Stimulated activated CD4-positive, alpha-beta T cell treated with anti-CD3 and anti-CD28 coated beads, TNF-alpha, amount 100 ng/mL, for 24 hours (primary cell): ENCODE measurements at regions not wholly inside any gene's neighbourhood (a gene's known extent, or its start where the extent isn't known, plus 50 kb on each side); places are given as distances from the start of the nearest gene placed in this dataset.
"Not testable (repeated sequence)": the region's sequence is repeated elsewhere in the genome, so short reads cannot be mapped to it uniquely, and the experiment has no call there.

Experiments
- DNase-seq, 3 experiments: peaks; one replicate each; pipeline ENCODE4 v3.0.0-alpha.2; 2020; ENCODE audit warnings: low read depth in 3 of 3

GRCh38 chr5:166602271-166602670 is 1689.2 kb upstream of the WWC1 start:
- no peak for DNase-seq

DNA sequence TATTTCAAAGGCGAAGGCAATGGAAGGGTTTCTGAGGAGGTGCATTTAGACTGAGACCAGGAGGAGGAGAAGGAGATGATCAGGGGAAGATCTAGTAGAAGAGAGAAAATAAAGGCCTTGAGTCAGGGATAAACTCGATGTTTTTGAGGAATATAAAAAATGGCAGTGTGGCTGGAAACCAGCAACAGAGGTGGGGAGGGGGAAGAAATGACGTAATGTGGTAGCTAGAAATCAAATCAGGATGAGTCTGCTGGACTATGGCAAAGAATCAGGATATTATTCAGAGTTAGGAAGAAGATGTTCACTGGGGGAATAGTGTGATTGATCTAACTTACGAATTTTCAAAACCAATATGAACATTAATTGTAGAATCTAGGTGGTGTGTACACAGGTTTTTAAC is 1673.9 kb upstream of the WWC1 start:
- DNase-seq = no peak

DNA sequence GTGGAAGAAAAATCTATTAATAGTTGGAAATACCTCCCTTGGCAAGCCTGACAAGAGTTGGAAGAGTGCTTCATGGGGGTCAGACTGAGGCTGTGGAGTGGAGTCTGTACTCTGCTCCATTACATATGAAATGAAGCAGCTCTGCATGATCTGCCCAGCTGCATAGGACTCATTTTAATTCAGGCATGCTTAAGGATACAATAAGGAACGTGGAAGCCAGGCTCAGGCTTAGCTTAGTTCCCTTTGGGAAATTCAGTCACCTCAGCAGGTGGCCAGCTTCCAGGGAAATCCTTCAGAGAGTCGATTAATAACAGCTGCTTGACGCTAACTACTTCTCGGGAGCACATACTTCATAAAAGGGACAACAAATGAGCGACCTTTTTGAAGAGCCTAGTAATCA is 1672.9 kb upstream of the WWC1 start:
- no peak for DNase-seq

DNA sequence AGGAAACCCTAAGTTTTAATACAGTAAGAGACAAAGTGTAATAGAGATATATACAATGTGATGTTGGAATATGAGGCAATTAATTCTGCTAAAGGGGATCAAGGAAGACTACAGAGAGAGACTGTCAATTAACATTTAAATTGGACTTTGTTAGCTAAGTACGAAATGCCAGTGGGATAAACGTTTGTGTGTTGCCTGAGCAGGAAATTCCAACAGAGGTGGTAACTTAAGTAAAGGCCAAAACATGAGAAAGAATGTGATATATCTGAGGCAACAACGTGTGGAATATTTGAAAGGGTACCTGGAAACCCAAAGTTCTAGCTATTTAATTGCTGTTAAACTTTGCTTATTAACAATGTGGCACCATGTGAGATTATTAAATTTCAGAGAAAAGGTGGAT is 1666.9 kb upstream of the WWC1 start:
- no peak for DNase-seq

GRCh38 chr5:166625210-166625865 is 1666.1 kb upstream of the WWC1 start:
- DNase-seq = no peak

GRCh38 chr5:166637295-166637694 is 1654.2 kb upstream of the WWC1 start:
- DNase-seq = no peak

- no peak for DNase-seq
Observed at GRCh38 chr5:166639151-166639550, 1652.3 kb upstream of the WWC1 start.

DNA sequence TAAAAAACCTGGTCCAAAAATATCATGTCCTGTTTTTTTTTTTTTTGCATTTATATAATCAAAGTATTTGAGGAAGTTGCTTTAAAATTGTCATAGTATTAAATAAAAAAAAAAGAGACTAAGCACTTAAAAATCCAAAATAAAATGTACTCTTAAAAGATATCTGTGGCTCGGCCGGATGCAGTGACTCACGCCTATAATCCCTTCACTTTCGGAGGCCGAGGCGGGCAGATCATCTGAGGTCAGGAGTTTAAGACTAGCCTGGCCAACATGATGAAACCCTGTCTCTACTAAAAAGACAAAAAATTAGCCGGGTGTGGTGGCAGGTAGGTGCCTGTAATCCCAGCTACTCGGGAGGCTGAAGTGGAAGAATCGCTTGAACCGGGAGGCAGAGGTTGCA is 1651.3 kb upstream of the WWC1 start:
- not testable (repeated sequence) for DNase-seq

GRCh38 chr5:166648736-166649135 is 1642.7 kb upstream of the WWC1 start:
- DNase-seq = no peak

DNA sequence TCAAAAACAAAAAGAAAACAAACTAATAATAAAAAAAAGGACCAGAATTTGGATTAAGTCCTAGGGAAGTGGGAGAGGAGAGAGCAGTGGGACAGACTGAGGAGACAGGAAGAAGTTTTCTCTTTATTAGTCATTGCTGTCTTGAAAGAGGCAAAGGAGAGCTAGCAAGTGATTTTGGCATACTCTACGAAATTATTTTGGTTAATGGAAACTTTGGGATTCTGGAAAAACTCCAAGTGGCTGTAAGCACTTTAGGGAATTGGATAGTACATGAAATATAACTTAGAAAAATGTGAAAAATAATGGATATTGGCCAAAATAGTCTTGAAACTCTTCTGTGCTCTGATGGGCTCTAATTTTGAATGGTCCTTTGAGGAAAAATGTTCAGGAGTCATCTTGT is 1641.8 kb upstream of the WWC1 start:
- DNase-seq = no peak

GRCh38 chr5:166651234-166651633 is 1640.2 kb upstream of the WWC1 start:
- no peak for DNase-seq

DNA sequence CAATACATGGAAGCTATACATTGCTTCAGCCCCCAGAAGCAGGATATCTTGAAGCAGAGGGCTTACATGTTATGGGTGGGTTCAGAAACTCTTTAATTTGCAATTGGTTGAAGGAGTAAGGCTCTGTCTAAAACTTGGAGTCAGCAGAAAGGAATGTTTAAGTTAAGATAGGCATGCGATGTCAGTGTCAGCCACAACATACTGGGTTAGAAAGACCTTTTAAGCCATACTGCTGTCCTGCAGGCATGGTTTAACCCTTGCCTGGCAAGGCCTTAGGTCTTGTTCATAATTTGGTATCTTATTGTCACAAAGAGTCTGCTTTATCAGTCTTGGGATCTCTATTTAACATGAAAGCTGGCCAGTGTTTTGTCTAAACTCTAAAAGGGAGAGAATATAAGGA is 1619.6 kb upstream of the WWC1 start:
- DNase-seq = no peak

- no peak for DNase-seq
Observed at GRCh38 chr5:166672431-166672830, 1619.0 kb upstream of the WWC1 start.

DNA sequence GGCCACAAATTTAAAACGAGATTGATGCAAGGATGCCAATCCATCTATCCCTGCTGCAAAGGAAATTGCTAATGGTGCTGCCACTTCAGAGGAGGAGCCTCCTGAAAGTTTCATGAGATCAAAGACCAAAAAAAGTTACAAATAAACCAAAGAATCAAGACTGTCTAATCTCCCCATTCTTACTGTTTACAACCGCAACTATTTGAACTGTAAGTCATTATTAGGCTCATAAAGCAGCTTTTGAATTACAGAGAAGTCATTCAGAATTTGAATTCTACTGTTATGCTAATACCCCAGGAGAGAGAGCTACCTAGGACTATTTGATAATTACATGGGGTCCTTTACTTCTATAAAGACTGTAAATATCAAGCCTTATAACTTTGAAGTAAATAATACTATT is 1613.6 kb upstream of the WWC1 start:
- no peak for DNase-seq

GRCh38 chr5:166679331-166679730 is 1612.1 kb upstream of the WWC1 start:
- no peak for DNase-seq

GRCh38 chr5:166695326-166695725 is 1596.1 kb upstream of the WWC1 start:
- DNase-seq = no peak

DNA sequence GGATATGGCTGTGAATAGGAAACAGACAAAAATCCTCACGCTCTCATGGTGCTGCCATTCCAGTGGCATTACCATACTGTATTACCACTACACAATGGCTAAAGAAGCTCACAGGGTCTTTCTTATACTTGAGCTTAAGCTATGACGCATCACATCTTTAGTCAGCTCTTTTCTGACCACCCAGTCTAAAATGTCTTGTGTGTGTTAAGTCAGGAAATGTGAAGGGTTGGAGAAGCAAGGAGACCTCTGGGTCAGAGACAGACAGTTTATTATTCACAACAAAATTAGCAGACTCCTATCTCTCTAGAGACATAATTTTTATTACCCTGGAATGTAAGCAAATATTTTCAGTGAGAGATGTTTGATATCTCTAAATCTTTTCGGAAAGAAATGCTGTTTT is 1583.2 kb upstream of the WWC1 start:
- no peak for DNase-seq

DNA sequence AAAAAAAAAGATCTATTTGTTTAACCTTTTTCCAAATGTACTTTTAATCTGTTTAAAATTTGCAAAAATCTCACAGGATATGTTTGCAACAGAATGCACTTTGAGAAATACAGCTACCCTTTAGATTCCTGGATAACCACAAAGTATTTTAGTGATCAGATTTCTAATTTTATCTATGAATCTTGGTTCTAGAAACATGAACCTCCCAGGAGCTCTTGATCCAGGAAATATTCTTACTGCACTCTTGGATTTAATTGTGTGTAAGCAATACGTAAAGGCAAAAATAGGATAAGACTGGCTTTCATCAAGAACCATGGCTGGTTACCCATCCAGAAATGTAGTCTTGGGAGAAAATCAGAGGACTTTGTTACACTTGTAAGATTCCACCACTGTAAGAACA is 1581.8 kb upstream of the WWC1 start:
- no peak for DNase-seq

- DNase-seq = no peak
Observed at GRCh38 chr5:166710271-166710670, 1581.2 kb upstream of the WWC1 start.

DNA sequence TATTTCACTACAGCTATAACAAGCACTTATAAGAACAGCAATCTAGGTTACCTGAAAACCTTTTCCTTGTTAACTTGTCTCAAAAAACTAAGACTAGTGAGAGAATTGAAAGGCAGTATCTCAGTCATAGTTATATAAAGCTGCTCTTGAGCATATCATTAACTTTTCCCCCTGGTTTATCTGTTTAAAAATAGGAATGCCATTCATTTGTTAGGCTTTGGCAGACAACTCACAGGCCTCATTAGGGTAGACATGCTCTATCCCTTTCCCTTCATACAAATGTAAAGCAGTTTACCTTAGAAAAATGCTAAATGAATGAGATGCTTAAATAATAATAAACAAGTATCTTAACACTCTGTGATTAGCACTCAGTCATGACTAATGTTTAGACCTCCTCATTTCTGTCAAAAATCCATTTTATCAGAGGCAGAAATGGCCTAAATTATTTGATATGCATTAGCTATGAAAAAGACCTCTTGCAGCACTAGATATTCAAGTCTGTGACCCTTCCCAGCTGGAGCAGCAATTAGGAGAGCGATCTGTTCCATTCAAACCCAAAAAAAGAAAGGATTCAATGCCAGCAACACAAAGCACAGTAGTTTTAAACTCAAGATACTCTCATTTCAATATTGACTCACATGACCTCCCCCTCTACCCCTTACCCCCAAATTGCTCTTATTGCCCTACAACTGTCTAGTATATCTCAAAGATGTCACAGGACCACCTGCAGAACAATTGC is 1578.8 kb upstream of the WWC1 start:
- DNase-seq = no peak

DNA sequence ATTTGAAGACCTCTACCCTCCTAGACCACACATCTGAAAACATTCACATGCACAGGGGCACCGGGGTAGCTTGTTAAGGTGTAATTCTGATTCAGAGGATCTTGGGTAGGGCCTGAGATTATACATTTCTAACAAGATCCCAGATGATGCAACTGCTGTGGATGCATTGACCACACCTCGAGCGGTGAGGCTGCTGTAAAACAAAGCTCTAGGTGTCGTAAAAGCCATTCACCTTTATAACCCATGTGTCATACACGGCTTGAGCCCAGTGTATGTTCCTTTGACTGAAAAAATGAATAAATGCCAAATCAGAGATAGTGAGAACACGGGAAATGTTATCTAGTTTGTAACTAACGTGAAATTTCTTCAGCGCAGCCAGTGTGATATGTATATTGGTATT is 1578.2 kb upstream of the WWC1 start:
- no peak for DNase-seq

DNA sequence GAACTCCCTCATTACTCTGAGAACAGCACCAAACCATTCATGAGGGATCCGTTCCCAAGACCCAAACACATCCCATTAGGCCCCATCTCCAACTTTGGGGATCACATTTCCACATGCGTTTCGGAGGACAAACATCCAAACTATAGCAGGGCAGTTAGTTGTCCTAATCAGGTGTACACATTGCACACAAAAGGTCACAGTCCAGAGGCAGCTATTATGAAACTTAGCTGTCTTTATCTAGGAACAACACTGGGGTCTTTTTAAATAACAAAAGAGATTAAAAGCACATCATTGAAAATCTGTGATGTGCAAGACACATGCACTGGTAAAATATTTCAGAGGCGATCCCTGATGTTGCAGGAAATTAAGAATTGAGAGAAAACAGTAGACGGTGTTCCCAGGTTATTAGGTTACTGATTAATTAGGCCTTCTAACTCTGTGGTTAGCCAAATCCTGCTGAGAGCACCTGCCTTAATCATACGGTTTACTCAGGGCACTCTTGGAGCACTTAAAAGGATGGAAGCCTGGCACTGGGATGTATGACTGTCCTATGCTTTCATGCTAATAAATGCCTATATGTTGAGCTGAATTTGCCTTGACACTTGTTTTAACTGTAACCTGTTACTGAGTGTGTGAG is 1574.5 kb upstream of the WWC1 start:
- no peak for DNase-seq

GRCh38 chr5:166719991-166720390 is 1571.5 kb upstream of the WWC1 start:
- no peak for DNase-seq
